ENCODE measurements at regions not wholly inside any gene's neighbourhood (a gene's known extent, or its start where the extent isn't known, plus 50 kb on each side); places are given as distances from the start of the nearest gene placed in this dataset.

DNA sequence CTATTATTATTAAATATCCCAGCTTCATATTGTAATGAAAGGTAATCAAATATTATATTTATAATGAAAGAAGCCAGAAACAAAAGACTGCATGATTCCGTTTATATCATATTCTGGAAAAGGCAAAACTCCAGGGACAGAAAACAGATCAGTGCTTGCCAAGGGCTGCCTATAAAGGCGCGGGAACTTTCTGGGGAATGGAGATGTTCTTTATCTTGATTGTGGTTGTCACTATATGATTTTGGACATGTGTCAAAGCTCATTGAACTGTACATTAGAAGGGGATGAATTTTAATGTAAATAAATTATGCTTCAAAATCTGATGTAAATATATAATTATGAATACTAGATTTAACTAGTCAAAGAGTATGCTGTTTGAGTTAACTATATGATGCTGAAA lies 115.4 kb upstream of the KRAS start:
- TF ChIP-seq, protein P1, sequence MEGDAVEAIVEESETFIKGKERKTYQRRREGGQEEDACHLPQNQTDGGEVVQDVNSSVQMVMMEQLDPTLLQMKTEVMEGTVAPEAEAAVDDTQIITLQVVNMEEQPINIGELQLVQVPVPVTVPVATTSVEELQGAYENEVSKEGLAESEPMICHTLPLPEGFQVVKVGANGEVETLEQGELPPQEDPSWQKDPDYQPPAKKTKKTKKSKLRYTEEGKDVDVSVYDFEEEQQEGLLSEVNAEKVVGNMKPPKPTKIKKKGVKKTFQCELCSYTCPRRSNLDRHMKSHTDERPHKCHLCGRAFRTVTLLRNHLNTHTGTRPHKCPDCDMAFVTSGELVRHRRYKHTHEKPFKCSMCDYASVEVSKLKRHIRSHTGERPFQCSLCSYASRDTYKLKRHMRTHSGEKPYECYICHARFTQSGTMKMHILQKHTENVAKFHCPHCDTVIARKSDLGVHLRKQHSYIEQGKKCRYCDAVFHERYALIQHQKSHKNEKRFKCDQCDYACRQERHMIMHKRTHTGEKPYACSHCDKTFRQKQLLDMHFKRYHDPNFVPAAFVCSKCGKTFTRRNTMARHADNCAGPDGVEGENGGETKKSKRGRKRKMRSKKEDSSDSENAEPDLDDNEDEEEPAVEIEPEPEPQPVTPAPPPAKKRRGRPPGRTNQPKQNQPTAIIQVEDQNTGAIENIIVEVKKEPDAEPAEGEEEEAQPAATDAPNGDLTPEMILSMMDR (conservative IDR thresholded peaks at IDR 0.05; ENCODE audit: low read depth, low read length), result no peak
- no peak for TF ChIP-seq EZH2 (IDR thresholded peaks at IDR 0.05; ENCODE audit: borderline replicate concordance, low read depth, low read length, poor library complexity, severe bottlenecking)
